ENCODE measurements at regions not wholly inside any gene's neighbourhood (a gene's known extent, or its start where the extent isn't known, plus 50 kb on each side); places are given as distances from the start of the nearest gene placed in this dataset.
A peak's percentile ranks its signal among the peaks of the same experiment; 100 is the strongest.
"Not testable (repeated sequence)": the region's sequence is repeated elsewhere in the genome, so short reads cannot be mapped to it uniquely, and the experiment has no call there.

DNA sequence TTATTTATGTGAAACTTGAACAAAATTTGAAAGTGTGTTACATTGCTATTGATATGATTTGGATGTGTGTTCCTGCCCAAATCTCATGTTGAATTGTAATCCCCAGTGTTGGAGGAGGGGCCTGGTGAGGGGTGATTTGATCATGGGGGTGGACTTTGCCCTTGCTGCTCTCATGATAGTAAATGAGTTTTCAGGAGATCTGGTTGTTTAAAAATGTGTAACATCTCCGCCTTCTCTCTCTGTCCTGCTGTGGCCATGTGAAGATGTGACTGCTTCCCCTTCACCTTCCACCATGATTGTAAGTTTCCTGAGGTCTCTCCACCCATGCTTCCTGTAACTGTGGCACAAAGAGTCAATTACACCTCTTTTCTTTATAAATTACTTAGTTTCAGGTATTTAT, 1731.0 kb downstream of the SLITRK5 start:
- DNase-seq (ENCODE audit: low spot score) (no peak), ATAC-seq (no peak)

DNA sequence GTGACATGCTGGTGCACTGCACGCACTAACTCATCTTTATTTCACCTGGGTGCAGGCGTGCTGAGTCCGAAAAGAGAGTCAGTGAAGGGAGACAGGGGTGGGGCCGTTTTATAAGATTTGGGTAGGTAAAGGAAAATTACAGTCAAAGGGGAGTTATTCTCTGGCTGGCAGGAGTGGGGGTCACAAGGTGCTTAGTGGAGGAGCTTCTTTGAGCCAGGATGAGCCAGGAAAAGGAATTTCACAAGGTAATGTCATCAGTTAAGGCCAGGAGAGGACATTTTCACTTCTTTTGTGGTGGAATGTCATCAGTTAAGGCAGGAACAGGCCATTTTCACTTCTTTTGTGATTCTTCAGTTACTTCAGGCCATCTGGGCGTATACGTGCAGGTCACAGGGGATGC, 1734.9 kb downstream of the SLITRK5 start:
- not testable (repeated sequence) for DNase-seq (ENCODE audit: low spot score); ATAC-seq

DNA sequence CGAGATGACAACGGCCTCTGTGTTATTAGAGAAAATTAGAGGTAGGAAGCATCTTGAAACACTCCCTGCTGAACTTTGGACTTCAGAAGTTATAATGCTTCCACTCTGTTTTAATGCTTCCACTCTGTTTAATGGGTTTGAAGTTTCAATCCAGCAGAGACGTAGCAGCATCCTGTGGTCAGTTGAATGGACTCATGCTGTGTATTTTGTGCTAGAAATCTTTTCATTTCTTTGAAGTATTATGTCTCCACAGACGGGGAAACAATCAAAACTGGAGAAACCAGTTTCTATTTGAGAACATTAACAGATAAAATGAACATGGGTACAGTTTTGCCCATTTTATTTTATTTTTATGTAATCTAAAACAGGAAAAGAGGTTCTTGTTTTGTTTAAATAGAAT, 1736.2 kb downstream of the SLITRK5 start:
- no peak for ATAC-seq
- no peak for DNase-seq (ENCODE audit: low spot score)

DNA sequence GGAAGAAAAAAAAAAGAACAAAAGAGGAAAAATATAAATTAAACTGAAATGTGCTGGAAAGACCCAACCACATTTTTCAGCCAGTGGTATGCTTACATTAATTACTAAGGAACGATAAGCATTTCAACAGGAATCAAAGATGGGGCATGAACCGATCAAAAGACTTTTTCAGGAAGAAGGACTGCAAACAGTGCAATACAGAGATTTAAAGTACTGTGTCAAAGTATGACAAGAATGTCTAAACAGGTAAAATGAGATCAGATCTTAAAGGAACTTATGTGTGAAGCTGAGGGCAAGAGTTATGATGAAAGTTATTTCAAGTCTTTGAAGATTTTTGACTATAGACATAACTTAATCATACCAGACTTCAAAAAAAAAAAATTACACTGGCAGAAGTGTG, 1761.8 kb downstream of the SLITRK5 start:
- no peak for ATAC-seq
- DNase-seq (ENCODE audit: low spot score): no peak

DNA sequence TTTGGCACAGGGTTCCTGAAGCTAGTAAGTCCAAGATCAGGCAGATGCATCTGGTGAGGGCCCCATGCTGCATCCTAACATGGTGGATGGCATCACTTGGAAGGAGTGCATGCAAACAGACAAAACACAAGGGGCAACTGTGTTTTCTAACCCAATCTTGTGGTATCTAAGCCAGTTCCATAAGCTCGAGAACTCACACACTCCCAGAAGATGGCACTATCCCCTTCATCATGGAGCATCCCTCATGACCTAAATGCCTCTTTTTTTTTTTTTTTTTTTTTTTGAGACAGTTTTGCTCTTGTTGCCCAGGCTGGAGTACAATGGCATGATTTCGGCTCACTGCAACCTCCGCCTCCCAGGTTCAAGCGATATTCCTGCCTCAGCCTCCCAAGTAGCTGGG, 1763.5 kb downstream of the SLITRK5 start:
- DNase-seq (ENCODE audit: low spot score); ATAC-seq: not testable (repeated sequence)

DNA sequence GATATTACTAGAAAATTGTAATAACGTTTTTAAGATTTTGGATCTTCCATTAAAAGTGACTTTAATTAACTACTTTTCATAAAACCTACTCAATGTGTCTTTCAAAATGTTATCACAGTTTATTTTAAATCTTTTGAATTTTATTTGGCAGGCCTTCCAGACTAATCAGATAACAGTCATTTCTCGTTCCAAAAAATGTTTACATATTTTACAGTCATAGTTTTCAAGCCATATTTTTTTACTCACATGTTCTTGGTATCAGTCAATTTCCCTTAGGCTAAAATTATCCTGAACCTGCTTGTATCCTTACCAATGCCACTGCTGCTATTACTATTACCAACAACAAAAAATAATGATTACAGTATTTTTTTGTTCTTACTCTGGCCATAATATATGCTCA, 1783.5 kb downstream of the SLITRK5 start:
- no peak for DNase-seq (ENCODE audit: low spot score)
- no peak for ATAC-seq

DNA sequence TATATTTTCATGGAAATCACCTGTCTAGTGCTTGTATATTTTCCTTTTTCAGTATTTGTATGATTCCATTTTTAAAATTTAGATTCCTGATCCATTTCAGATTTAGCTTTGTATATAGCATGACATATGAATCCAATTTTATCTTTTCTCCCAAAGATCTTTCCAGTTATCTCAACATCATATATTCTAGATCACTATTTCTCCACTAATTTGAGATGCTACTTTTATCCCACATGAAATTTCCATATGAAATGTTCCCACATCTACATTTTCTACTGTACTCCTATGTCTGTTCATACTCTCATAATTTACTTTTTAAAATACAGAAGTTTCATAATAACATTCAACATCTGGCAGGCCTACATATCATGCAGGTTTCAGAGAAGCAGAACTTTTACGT, 1784.1 kb downstream of the SLITRK5 start:
- DNase-seq (ENCODE audit: low spot score): no peak

DNA sequence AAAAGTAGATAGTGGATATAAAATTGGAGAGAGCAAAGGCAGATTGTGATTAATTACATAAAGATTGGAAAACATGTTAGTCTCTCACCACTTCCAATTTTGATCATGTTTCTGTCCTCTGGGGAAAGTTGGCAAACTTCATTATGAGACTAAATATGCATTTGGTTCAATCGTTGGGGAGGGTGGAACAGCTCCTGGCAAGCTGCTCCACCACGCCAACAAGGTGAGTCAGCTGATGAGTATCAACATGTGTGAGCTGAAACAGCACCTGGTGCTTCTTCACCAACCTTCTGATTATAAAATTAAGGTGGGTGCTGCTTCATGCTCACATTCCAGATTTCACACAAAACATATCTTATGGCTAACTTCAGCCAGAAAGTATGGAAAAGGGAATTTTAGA, 1784.6 kb downstream of the SLITRK5 start:
- DNase-seq (ENCODE audit: low spot score) (no peak), ATAC-seq (no peak)

More for the DNA sequence above, 1784.1 kb downstream of the SLITRK5 start:
- no peak for ATAC-seq

DNA sequence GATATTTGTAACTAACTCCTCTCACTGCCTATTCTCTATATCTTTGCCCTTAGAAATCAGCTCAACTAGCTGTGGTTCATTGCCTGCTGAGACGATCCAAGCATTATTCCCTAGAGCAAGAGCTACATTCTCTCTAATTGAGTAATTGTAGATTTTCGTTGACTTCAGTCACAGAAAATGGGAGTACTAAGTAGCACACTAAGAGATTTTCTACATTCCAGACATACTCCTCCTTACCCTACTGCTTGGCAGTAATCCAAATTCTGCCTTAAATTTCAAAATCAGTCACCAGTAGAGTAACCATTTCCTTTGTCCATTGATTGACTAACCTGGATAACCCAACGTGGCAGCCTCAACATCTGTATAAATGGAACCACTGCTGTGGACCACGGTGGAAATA, 1786.8 kb downstream of the SLITRK5 start:
- no peak for ATAC-seq
- no peak for DNase-seq (ENCODE audit: low spot score)

DNA sequence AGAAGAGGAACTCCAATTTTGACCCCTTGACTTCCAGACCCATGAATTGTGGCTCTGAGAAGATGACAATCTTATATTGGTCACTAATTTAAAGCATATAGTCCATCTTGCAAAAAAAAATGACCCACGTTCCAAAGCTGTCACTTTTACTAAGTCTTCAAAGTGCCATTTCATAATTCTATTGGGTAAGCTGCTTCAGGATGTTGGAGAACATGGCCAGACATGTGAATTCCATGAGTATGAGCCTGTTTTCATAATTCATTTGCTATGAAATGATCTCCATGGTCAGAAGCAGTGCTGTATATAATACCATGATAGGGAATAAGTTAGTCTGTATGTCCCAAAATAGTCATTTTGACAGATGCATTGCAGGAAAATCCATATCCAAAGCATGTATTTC, 1787.3 kb downstream of the SLITRK5 start:
- ATAC-seq: no peak
- DNase-seq (ENCODE audit: low spot score): no peak

DNA sequence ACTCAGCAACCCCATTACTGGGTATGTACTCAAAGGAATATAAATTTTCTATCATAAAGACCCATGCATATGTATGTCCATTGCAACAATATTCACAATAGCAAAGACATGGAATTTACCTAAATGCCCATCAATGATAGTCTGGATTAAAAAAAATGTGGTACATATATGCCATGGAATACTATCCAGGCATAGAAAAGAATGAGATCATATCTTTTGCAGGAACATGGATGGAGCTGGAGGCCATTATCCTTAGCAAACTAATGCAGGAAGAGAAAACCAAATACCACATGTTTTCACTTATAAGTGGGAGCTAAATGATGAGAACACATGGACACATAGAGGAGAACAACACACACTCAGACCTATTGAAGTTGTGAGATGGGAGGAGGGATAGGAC, 1789.7 kb downstream of the SLITRK5 start:
- not testable (repeated sequence) for ATAC-seq

DNA sequence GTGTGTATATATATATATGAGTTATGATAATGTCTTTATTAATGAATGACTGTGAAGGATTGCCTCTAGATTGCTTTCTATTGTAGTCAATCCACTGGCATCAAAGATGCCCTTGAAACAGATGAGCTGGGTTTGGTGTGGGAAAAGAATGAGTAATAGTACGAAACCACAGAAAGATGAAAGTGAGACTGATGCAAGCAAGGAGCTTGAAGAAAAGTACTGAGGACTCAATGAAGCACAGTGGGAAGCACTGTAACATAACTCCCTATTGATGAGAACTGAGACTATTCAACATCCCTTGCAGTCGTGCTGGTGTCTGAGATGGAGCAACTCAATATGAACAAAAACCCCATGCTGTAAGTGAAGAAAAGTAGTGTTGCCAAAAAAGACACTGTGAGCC, 1794.2 kb downstream of the SLITRK5 start:
- DNase-seq (ENCODE audit: low spot score): no peak
- no peak for ATAC-seq

More for the DNA sequence above, 1789.7 kb downstream of the SLITRK5 start:
- DNase-seq (ENCODE audit: low spot score): not testable (repeated sequence)

DNA sequence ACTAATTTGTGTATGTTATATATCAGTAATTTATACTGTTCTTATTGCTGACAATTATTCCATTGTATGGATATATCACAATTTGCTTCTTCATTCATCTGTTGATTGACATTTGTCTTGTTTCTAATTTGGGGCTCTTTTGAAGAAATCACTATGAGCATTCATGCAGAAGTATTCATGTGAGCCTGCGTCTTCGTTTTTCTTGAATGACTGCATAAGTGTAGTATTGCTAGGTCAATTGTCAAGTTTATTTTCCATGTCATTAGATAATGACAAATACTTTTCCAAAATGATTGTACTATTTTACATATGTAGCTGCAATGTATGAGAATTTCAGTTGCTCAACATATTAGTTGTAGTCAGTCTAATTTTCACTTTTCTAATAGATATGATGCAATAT, 1796.9 kb downstream of the SLITRK5 start:
- ATAC-seq (no peak), DNase-seq (ENCODE audit: low spot score) (no peak)

DNA sequence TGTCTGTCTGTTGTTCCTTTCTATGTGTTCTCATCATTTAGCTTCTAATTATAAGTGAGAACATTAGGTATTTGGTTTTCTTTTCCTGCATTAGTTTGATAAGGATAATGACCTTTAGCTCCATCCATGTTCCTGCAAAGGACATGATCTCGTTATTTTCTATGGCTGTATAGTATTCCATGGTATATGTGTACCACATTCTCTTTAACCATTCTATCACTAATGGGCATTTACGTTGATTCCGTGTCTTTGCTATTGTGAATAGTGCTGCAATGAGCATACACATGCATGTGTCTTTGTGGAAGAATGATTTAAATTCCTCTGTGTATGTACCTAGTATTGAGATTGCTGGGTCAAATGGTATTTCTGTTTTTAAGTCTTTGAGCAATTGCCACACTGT, 1799.7 kb downstream of the SLITRK5 start:
- ATAC-seq: no peak
- no peak for DNase-seq (ENCODE audit: low spot score)

DNA sequence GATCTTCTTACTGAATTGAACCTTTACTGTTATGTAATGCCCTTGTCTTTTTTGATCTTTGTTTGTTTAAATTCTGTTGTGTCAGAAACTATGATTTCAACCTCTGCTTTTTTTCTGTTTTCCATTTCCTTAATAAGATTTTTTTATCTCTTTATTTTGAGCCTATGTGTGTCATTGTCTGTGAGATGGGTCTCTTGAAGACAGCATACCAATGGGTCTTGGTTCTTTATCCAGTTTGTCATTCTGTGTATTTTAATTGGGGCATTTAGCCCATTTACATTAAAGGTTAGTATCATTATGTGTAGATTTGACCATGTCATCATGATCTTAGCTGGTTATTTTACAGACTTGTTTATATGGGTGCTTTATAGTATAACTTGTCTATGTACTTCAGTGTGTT, 1803.3 kb downstream of the SLITRK5 start:
- no peak for ATAC-seq
- no peak for DNase-seq (ENCODE audit: low spot score)

DNA sequence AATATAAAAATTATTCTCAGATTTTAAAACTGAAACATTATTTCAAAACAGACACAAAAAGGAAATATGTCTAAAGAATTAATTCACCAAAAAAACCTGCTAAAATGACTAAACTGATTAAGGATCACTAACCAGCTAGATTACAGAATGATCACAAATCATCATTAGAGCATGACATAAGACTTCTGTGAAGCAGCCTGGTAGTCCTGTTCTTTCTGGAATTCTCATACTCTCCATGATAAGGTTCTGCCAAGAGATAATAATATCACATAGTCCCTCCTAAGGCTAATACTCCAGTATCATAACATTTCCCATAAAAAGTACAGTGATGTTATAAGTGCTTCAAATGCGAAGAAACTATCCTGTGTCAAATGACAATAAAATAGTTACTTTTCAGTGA, 1814.9 kb downstream of the SLITRK5 start:
- no peak for DNase-seq (ENCODE audit: low spot score)
- no peak for ATAC-seq

DNA sequence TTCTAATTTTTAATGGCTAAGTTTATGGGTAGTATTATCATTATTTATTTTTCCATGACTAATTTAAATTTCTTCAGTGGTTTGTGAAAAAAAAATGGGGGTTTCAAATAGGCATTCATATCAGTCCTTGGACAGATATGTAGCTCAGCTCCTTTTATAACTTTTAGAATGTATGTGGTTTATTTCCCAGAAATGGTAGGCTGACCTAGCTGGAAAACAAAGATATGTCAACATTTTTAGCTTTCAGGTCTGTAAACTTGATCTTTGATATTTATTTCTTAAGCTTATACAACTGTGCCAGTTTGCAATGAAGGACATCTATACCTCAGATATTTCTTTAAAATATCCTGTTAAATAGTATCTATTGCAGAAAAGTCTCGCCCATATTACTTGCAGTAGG, 1815.5 kb downstream of the SLITRK5 start:
- no peak for ATAC-seq
- DNase-seq (ENCODE audit: low spot score): no peak

DNA sequence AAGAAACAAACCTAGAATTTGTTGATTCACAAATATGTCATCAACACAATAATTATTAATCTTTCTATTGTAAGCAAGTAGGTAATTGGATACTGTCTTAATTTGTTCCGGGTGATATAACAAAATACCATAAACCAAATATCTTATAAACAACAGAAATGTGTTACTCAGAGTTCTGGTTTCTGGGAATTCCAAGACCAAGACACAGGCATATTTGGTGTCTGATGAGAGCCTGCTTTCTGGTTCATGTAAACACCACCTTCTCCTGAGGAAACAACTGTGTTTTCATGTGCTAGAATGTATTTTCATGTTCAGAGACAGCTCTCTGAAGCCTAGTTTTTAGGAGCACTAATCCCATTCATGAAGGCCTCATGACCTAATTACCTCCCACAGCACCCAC, 1819.5 kb downstream of the SLITRK5 start:
- no peak for DNase-seq (ENCODE audit: low spot score)
- ATAC-seq: no peak

DNA sequence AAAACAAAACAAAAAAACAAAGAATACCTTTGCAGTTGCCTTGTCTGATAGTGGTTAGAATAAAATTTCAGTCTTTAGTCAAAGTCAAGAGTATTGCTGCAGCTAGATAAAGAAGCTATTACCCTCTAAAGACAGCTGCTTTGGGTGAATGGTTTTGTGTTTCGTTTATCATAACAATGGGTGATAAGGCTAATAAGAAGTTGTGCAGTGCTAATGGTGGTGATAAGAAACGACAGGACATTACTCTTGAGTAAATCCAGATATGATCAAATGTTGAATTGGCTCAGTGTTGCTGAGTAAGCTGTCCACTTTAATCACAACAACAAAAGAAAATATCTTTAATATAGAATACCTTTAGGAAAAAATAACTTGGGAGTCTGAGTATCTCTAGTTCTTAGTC, 1825.3 kb downstream of the SLITRK5 start:
- DNase-seq (ENCODE audit: low spot score) (no peak), ATAC-seq (no peak)

DNA sequence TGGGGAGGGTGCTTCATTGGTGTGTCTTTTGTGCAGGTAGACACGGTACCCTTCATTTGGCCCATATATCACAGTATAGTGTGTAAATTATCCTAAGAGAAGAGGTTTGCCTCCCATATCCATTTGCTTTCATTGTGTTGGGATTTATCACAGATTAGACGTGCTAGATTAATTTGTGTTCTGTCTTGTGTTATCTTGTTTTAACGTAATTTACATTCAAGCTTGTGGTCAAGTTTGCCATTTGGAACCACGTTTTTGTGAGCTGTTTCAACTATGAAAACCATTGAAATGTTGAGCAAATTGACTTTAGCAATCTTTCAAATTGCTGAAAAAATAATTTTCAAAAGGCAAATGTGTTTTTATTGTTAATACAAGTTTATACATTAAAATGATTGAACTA, 1826.5 kb downstream of the SLITRK5 start:
- ATAC-seq (no peak), DNase-seq (ENCODE audit: low spot score) (no peak)

DNA sequence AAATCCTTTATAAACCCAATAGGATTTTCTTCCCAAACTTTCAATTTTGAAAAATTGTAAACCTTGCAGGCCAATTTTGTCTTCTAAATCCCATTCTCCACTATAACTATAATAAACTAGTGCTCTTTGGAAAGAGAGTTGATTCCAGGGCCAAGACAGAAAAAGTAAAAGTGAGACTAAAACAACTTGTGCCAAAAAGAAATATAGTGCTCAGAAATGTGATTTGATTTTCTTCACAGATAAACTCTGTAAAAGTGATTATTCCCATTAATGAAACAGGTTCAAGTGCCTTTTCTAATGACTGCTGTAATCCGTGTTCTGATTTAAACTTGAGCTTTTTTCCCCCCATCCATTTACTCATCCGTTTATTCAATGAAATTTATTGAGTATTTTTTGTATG, 1831.1 kb downstream of the SLITRK5 start:
- ATAC-seq (no peak), DNase-seq (ENCODE audit: low spot score) (no peak)

DNA sequence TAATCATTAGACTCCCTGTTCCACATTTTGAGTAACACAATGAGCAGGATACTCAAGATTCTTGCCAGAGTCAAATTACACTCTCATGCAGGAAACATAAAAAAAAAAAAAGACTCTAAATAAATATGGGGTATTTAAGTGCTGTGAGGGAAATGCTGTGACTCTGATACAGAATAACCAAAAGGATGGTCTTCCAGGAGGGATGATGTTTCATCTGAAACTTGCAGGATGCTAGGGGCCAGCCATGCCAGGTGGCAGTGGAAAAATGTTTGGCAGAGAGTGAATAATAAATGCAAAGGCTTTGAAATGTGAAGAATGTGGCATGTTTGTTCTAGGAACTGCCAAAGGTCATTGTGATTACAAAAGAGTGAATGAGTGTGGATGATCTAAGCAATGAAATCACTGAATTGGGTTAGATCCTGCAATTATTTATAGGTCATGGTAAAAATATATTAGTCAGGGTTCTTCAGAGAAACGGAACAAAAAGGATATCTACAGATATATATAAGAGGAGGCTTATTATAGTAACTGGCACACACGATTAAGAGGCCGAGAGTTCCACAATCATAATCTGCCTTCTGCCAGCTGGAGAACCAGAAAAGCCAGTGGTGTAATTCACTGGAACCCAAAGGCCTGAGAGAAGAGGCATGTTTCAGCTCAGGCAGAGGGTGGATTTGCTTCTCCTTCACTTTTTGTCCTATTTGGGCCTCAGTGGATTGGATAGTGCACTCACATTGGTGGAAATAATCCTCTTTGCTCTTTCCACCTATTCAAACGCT, 1832.8 kb upstream of the MIR17HG start:
- no peak for DNase-seq (ENCODE audit: low spot score)
- peak; percentile 88 for ATAC-seq

DNA sequence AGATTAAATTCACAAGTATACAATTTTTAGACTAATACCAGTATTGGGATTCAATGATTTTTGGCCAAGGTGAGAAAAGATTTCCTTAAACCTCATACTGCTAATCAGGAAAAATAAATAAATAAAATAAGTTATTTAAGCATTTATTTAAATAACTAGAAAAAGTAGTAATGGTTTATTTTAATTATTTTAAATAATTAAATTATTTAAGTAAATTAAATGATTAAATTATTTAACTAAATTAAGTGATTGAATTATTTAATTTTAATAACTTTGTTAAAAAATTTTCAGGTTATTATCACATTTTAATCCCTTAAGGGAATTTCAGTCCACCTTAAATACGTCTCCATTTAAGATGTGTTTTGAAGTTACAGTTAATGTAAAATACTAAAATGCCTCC, 1831.5 kb upstream of the MIR17HG start:
- DNase-seq (ENCODE audit: low spot score): no peak
- ATAC-seq: no peak

All from left lobe of liver (tissue), 2 donors.